Loucy (cell line): ENCODE measurements at regions not wholly inside any gene's neighbourhood (a gene's known extent, or its start where the extent isn't known, plus 50 kb on each side); places are given as distances from the start of the nearest gene placed in this dataset.

Source experiments
- EZH2phosphoT487 ChIP-seq: fragments of 200-600 bp; IDR thresholded peaks from 2 replicates; pipeline ENCODE4 v1.6.1; 2018; ENCODE audit warnings: antibody characterized with exemption, mild to moderate bottlenecking, moderate library complexity, borderline replicate concordance
- TF ChIP-seq, protein P1 (sequence below): fragments of 200-600 bp; sonication (generic); conservative IDR thresholded peaks from 2 replicates; pipeline ENCODE4 v1.5.1; 2014; ENCODE audit warnings: mild to moderate bottlenecking, antibody characterized with exemption, low read length

DNA sequence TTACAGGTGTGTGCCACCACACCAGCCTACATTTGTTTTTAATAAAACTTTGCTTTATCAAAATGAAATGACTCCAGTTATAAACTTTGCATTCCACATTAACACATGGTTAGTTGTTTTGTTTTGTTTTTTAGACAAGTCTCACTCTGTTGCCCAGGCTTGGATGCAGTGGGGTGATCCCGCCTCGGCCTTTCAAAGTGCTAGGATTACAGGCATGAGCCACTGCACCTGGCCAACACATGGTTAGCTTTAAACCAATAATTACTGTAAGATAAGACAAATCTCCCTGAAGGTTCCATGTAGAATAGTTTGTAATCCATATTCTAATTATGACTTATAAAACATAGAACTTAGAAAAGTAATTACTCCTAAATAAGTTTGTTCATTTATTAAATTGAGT lies 89.8 kb upstream of the MED13 start:
- TF ChIP-seq, protein P1, sequence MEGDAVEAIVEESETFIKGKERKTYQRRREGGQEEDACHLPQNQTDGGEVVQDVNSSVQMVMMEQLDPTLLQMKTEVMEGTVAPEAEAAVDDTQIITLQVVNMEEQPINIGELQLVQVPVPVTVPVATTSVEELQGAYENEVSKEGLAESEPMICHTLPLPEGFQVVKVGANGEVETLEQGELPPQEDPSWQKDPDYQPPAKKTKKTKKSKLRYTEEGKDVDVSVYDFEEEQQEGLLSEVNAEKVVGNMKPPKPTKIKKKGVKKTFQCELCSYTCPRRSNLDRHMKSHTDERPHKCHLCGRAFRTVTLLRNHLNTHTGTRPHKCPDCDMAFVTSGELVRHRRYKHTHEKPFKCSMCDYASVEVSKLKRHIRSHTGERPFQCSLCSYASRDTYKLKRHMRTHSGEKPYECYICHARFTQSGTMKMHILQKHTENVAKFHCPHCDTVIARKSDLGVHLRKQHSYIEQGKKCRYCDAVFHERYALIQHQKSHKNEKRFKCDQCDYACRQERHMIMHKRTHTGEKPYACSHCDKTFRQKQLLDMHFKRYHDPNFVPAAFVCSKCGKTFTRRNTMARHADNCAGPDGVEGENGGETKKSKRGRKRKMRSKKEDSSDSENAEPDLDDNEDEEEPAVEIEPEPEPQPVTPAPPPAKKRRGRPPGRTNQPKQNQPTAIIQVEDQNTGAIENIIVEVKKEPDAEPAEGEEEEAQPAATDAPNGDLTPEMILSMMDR: no peak
- TF ChIP-seq EZH2phosphoT487: no peak
